Heart left ventricle (tissue), 13 donors: ENCODE measurements at regions not wholly inside any gene's neighbourhood (a gene's known extent, or its start where the extent isn't known, plus 50 kb on each side); places are given as distances from the start of the nearest gene placed in this dataset.

Experiments used
- POLR2A ChIP-seq, 2 donors: fragments of 450-650 bp; IDR thresholded peaks; one replicate each; pipeline ENCODE4 v1.6.1; 2017; ENCODE audit warnings: antibody characterized with exemption in 2 of 2, mild to moderate bottlenecking in 2 of 2, moderate library complexity in 2 of 2
- TF ChIP-seq, protein P1 (sequence below), 12 donors: fragments of 200-600 bp; sonication (generic) in 4 of 12; IDR thresholded peaks; one replicate each; pipeline versions ENCODE4 v1.5.0 to v1.8.0; 2018 to 2022; ENCODE audit warnings: antibody characterized with exemption in 12 of 12, mild to moderate bottlenecking in 5 of 12
- donor health status: ischemic (EF 13 %, LVEDD 7.1; RV severe dilation, severe dysfunction).
- donor health status: DM: no; HTN: yes; CAD: no.
- donor health status: DM: no; HTN: no; CAD: no.
- donor health status: ischemic (EF 25% LVEDD 6.9; RV normal size, moderate dysfunction).
- donor health status: ischemic (EF 25% LVEDD 5.7; RV mildly dilated, moderate dysfunction).
- donor health status: ischemic (EF 35%, LVEDD 5.7; RV mildly dilated, moderate dysfunction).
- donor health status: nonischemic (EF 11% LVEDD 7.7; RV severe dilation, severe dysfunction).
- donor health status: DM: yes; HTN: yes; CAD: no.
- donor health status: PGD.
- donor health status: ischemic (EF 29% LVEDD 5.4; RV normal size, mild dysfunction).
- donor health status: nonischemic (EF 23%, LVEDD 6.1; RV moderate dilation, normal function).

DNA sequence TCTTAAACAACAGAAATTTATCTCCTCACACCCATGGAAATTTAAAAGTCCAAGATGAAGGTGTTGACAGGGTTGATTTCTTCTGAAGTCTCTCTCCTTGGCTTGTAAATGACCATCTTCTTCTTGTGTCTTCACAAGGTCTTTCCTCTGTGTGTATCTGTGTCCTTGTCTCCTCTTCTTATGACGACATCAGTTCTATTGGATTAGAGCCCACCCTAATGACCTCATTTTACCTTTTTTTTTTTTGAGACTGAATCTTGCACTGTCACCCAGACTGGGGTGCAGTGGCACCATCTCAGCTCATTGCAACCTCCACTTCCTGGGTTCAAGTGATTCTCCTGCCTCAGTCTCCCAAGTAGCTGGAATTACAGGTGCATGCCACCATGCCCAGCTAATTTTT, 429.0 kb upstream of the CDH5 start:
- TF ChIP-seq, protein P1, sequence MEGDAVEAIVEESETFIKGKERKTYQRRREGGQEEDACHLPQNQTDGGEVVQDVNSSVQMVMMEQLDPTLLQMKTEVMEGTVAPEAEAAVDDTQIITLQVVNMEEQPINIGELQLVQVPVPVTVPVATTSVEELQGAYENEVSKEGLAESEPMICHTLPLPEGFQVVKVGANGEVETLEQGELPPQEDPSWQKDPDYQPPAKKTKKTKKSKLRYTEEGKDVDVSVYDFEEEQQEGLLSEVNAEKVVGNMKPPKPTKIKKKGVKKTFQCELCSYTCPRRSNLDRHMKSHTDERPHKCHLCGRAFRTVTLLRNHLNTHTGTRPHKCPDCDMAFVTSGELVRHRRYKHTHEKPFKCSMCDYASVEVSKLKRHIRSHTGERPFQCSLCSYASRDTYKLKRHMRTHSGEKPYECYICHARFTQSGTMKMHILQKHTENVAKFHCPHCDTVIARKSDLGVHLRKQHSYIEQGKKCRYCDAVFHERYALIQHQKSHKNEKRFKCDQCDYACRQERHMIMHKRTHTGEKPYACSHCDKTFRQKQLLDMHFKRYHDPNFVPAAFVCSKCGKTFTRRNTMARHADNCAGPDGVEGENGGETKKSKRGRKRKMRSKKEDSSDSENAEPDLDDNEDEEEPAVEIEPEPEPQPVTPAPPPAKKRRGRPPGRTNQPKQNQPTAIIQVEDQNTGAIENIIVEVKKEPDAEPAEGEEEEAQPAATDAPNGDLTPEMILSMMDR (IDR thresholded peaks at IDR 0.05): no peak
- TF ChIP-seq POLR2A (IDR thresholded peaks at IDR 0.05): no peak
